ENCODE measurements at regions not wholly inside any gene's neighbourhood (a gene's known extent, or its start where the extent isn't known, plus 50 kb on each side); places are given as distances from the start of the nearest gene placed in this dataset.

- no peak for TF ChIP-seq RELB (IDR thresholded peaks at IDR 0.05; ENCODE audit: low read depth)
- TF ChIP-seq TARDBP (IDR thresholded peaks at IDR 0.05; ENCODE audit: borderline replicate concordance), result no peak
- TF ChIP-seq EED (IDR thresholded peaks at IDR 0.05; ENCODE audit: low read depth), result no peak
- no peak for TF ChIP-seq NFYA (IDR thresholded peaks at IDR 0.05; ENCODE audit: borderline replicate concordance, low read depth, low read length)
- no peak for TF ChIP-seq ZNF592 (IDR thresholded peaks at IDR 0.05)
- no peak for TF ChIP-seq PKNOX1 (IDR thresholded peaks at IDR 0.05)
- no peak for TF ChIP-seq JUND (IDR thresholded peaks at IDR 0.05; ENCODE audit: low read depth, low read length)
- TF ChIP-seq IKZF2 (IDR thresholded peaks at IDR 0.05), result no peak
Measured at GRCh38 chr2:82708681-82709080, 1750.4 kb downstream of the SUCLG1 start (continued).
